OCI-LY7 (cell line): ENCODE measurements at regions not wholly inside any gene's neighbourhood (a gene's known extent, or its start where the extent isn't known, plus 50 kb on each side); places are given as distances from the start of the nearest gene placed in this dataset.
"Not testable (repeated sequence)": the region's sequence is repeated elsewhere in the genome, so short reads cannot be mapped to it uniquely, and the experiment has no call there.

Source experiments
- BruUV-seq: library from RNA; stranded (reverse); fragments of 400-500 nt; replicated peaks from 2 replicates; lab custom pipeline; 2021; lab: Mats Ljungman, UMichigan
- CTCF ChIA-PET: fragments of 300-600 bp; sonication (Branson Sonifier 250); formaldehyde crosslinking; loops from one replicate; lab custom pipeline; 2022; ENCODE audit warnings: antibody characterized with exemption; ENCODE audit not compliant: unreplicated experiment; lab: Charles Lee
- POLR2A ChIA-PET: fragments of 300-600 bp; sonication (Branson Sonifier 250); formaldehyde crosslinking; loops from one replicate; lab custom pipeline; 2022; ENCODE audit warnings: antibody characterized with exemption; lab: Charles Lee
- DNase-seq: peaks from one replicate; pipeline ENCODE4 v3.0.0-alpha.2; 2015; ENCODE audit warnings: low spot score
- H2AFZ ChIP-seq: fragments of 200-600 bp; sonication (generic), shearing (Covaris generic); 2 replicates; pipeline ENCODE4 v1.6.1; 2014; ENCODE audit warnings: mild to moderate bottlenecking, antibody characterized with exemption, low read length, moderate library complexity
- H3K27ac ChIP-seq: fragments of 200-600 bp; sonication (generic); 2 replicates; pipeline ENCODE4 v1.5.1; 2014; ENCODE audit warnings: mixed run types, low read depth, mild to moderate bottlenecking, moderate library complexity, low read length, inconsistent platforms; ENCODE audit not compliant: poor library complexity, severe bottlenecking
- H3K36me3 ChIP-seq: fragments of 200-600 bp; sonication (generic); 2 replicates; pipeline ENCODE4 v1.6.1; 2014; ENCODE audit warnings: mild to moderate bottlenecking, antibody characterized with exemption, low read length, moderate library complexity, mixed read lengths; ENCODE audit not compliant: insufficient read depth
- H3K4me1 ChIP-seq: fragments of 200-600 bp; sonication (generic); 2 replicates; pipeline ENCODE4 v1.5.1; 2014; ENCODE audit warnings: mild to moderate bottlenecking, low read length; ENCODE audit not compliant: insufficient read depth, poor library complexity, severe bottlenecking
- H3K4me2 ChIP-seq: fragments of 200-600 bp; sonication (generic); 2 replicates; pipeline ENCODE4 v1.6.1; 2014; ENCODE audit warnings: mild to moderate bottlenecking, low read length
- H3K4me3 ChIP-seq: fragments of 200-600 bp; sonication (generic); 2 replicates; pipeline ENCODE4 v1.5.1; 2014; ENCODE audit warnings: mild to moderate bottlenecking, low read depth, low read length; ENCODE audit not compliant: poor library complexity, severe bottlenecking
- H3K79me2 ChIP-seq: fragments of 200-600 bp; sonication (generic); 2 replicates; pipeline ENCODE4 v1.6.1; 2016; ENCODE audit warnings: low read depth, mild to moderate bottlenecking, low read length, moderate library complexity, mixed read lengths; ENCODE audit not compliant: insufficient read depth
- H3K9me2 ChIP-seq: fragments of 200-600 bp; sonication (generic); 2 replicates; pipeline ENCODE4 v1.6.1; 2016; ENCODE audit warnings: mild to moderate bottlenecking, low read length, mixed read lengths; ENCODE audit not compliant: insufficient read depth
- H3K9me3 ChIP-seq: fragments of 200-600 bp; sonication (generic); 2 replicates; pipeline ENCODE4 v1.6.1; 2014; ENCODE audit warnings: mild to moderate bottlenecking, mixed run types, low read length, mixed read lengths
- H4K20me1 ChIP-seq: fragments of 200-600 bp; sonication (generic); 2 replicates; pipeline ENCODE4 v1.6.1; 2014; ENCODE audit warnings: mild to moderate bottlenecking, antibody characterized with exemption, low read length, moderate library complexity, mixed read lengths; ENCODE audit not compliant: insufficient read depth
- CTCF ChIP-seq: fragments of 200-600 bp; sonication (generic); conservative IDR thresholded peaks from 2 replicates; pipeline ENCODE4 v1.5.1; 2014; ENCODE audit warnings: mild to moderate bottlenecking, antibody characterized with exemption, low read length, moderate library complexity, mixed read lengths
- EZH2phosphoT487 ChIP-seq: fragments of 200-600 bp; sonication (generic); IDR thresholded peaks from 2 replicates; pipeline ENCODE4 v1.6.1; 2018; ENCODE audit warnings: low read depth, borderline replicate concordance, mild to moderate bottlenecking, mixed run types, antibody characterized with exemption, low read length, moderate library complexity, mixed read lengths
- intact Hi-C: fragments of 100-400 bp; cut with micrococcal nuclease; formaldehyde crosslinking; loops from one replicate; pipeline ENCODE4 v1.10.0; 2022; ENCODE audit not compliant: unreplicated experiment

- Histone ChIP-seq H4K20me1 (no peaks in the 10 kb centered on the region), H3K4me1 (no peaks in the 10 kb centered on the region), H3K4me3 (no peak overlapping the region), H3K27ac (no peak overlapping the region), H3K9me2 (no peaks in the 10 kb centered on the region), H3K4me2 (no peak overlapping the region), H3K36me3 (no peaks in the 10 kb centered on the region), H3K79me2 (no peaks in the 10 kb centered on the region), H2AFZ (no peak overlapping the region), H3K9me3 (no peaks in the 10 kb centered on the region)
- no TSS peak for BruUV-seq
- POLR2A ChIA-PET: no interaction called here
- TF ChIP-seq EZH2phosphoT487: no peak
- CTCF ChIA-PET: no interaction called here
- no peak for DNase-seq
- intact Hi-C loops: no loop called here
These were observed 257.7 kb upstream of the CHAC2 start for GRCh38 chr2:53509831-53510388.

GRCh38 chr2:53508667-53509066 lies 258.9 kb upstream of the CHAC2 start:
- no peaks in the 10 kb centered on the region for H4K20me1 ChIP-seq
- BruUV-seq: no TSS peak
- H2AFZ ChIP-seq: no peak overlapping the region
- no peak overlapping the region for H3K4me2 ChIP-seq
- no peak overlapping the region for H3K4me3 ChIP-seq
- no peak for DNase-seq
- no peaks in the 10 kb centered on the region for H3K79me2 ChIP-seq
- ChIA-PET CTCF (no interaction called here), POLR2A (no interaction called here)
- TF ChIP-seq EZH2phosphoT487: no peak
- no peak; the same call in 1 of the 2 replicates for TF ChIP-seq CTCF
- H3K27ac ChIP-seq: no peak overlapping the region
- H3K36me3 ChIP-seq: no peaks in the 10 kb centered on the region
- intact Hi-C loops: no loop called here
- H3K9me3 ChIP-seq: no peaks in the 10 kb centered on the region
- H3K9me2 ChIP-seq: no peaks in the 10 kb centered on the region
- no peaks in the 10 kb centered on the region for H3K4me1 ChIP-seq

GRCh38 chr2:53507070-53507469 lies 260.5 kb upstream of the CHAC2 start:
- H3K4me2 ChIP-seq, H2AFZ ChIP-seq, H3K27ac ChIP-seq, H4K20me1 ChIP-seq, H3K79me2 ChIP-seq, DNase-seq, CTCF ChIA-PET, H3K36me3 ChIP-seq, POLR2A ChIA-PET, H3K4me3 ChIP-seq, intact Hi-C loops, H3K9me3 ChIP-seq, BruUV-seq, H3K4me1 ChIP-seq, H3K9me2 ChIP-seq: not testable (repeated sequence)

- CTCF ChIA-PET: no interaction called here
- TF ChIP-seq CTCF: no peak
- no peak for TF ChIP-seq EZH2phosphoT487
These were observed 261.8 kb upstream of the CHAC2 start for GRCh38 chr2:53505826-53506225.

More at GRCh38 chr2:53505826-53506225, 261.8 kb upstream of the CHAC2 start:
- BruUV-seq: no TSS peak
- Histone ChIP-seq H3K4me2 (no peak overlapping the region), H2AFZ (no peak overlapping the region), H3K4me1 (no peaks in the 10 kb centered on the region), H3K79me2 (no peaks in the 10 kb centered on the region), H3K36me3 (no peaks in the 10 kb centered on the region), H3K27ac (no peak overlapping the region), H3K9me3 (no peaks in the 10 kb centered on the region), H3K9me2 (no peaks in the 10 kb centered on the region), H3K4me3 (no peak overlapping the region), H4K20me1 (no peaks in the 10 kb centered on the region)
- no peak for DNase-seq
- intact Hi-C loops: no loop called here
- POLR2A ChIA-PET: no interaction called here
